Endothelial cell of umbilical vein (primary cell): ENCODE measurements at regions not wholly inside any gene's neighbourhood (a gene's known extent, or its start where the extent isn't known, plus 50 kb on each side); places are given as distances from the start of the nearest gene placed in this dataset.

Source experiments
- BruUV-seq: library from RNA; stranded (reverse); fragments of 400-500 nt; replicated peaks from 2 replicates; lab custom pipeline; 2021; lab: Mats Ljungman, UMichigan
- CTCF ChIA-PET: fragments of 300-600, 350-600 bp; sonication (Branson Sonifier 250); formaldehyde crosslinking; loops from one replicate; lab custom pipeline; 2021; ENCODE audit warnings: antibody characterized with exemption, inconsistent platforms; lab: Charles Lee
- POLR2A ChIA-PET: fragments of 300-600, 350-600 bp; sonication (Branson Sonifier 250); formaldehyde crosslinking; loops from one replicate; lab custom pipeline; 2021; ENCODE audit warnings: antibody characterized with exemption, inconsistent platforms; lab: Charles Lee
- DNase-seq: peaks from one replicate; pipeline ENCODE4 v3.0.0-alpha.2; 2011; ENCODE audit warnings: low read depth, low spot score
- FAIRE-seq: peaks from 2 replicates; lab custom pipeline; 2011; peaks lifted over from hg19 to GRCh38; lab: Jason Lieb, UNC
- H2AFZ ChIP-seq: 2 replicates; pipeline ENCODE4 v1.6.0; 2012; ENCODE audit warnings: low read depth, low read length, control low read depth, inconsistent platforms
- H3K27ac ChIP-seq: 2 replicates; pipeline ENCODE4 v1.5.1; 2011; ENCODE audit warnings: low read depth, mild to moderate bottlenecking, control low read depth, low read length, moderate library complexity; ENCODE audit not compliant: insufficient read depth
- H3K27me3 ChIP-seq, 2 experiments: 2 replicates each; pipeline versions ENCODE4 v1.6.0 to v1.6.1; 2011; ENCODE audit warnings: low read length in 2 of 2, mixed read lengths in 1 of 2; ENCODE audit not compliant: control insufficient read depth in 2 of 2, insufficient read depth in 2 of 2
- H3K36me3 ChIP-seq, 2 experiments: 2 replicates in 1 of 2; 3 replicates in 1 of 2; pipeline ENCODE4 v1.5.1; 2011; ENCODE audit warnings: low read length in 2 of 2, mild to moderate bottlenecking in 1 of 2, moderate library complexity in 1 of 2; ENCODE audit not compliant: control insufficient read depth in 2 of 2, insufficient read depth in 2 of 2; ENCODE audit errors: extremely low read depth in 1 of 2
- H3K4me1 ChIP-seq: 3 replicates; pipeline ENCODE4 v1.5.1; 2011; ENCODE audit warnings: mild to moderate bottlenecking, low read length; ENCODE audit not compliant: control insufficient read depth, insufficient read depth; ENCODE audit errors: extremely low read depth
- H3K4me2 ChIP-seq: 2 replicates; pipeline ENCODE4 v1.6.1; 2011; ENCODE audit warnings: low read length, control low read depth, mixed read lengths; ENCODE audit not compliant: insufficient read depth
- H3K4me3 ChIP-seq, 3 experiments: fragments of 200-600 bp in 1 of 3; sonication (generic), shearing (Covaris generic) in 1 of 3; replicated peaks in 1 of 3; 2 replicates each; pipeline ENCODE4 v1.5.1; 2011 to 2016; ENCODE audit warnings: control low read depth in 3 of 3, low read length in 3 of 3, mild to moderate bottlenecking in 2 of 3, inconsistent platforms in 1 of 3, low read depth in 1 of 3, moderate library complexity in 1 of 3; ENCODE audit not compliant: insufficient read depth in 1 of 3
- H3K79me2 ChIP-seq: 2 replicates; pipeline ENCODE4 v1.6.0; 2012; ENCODE audit warnings: low read length, inconsistent platforms; ENCODE audit not compliant: control insufficient read depth, insufficient read depth
- H3K9ac ChIP-seq: replicated peaks from 2 replicates; pipeline ENCODE3; 2011; ENCODE audit warnings: low read length, control low read depth; ENCODE audit not compliant: insufficient read depth; ENCODE audit errors: extremely low read depth
- H3K9me1 ChIP-seq: replicated peaks from 3 replicates; pipeline ENCODE4 v1.6.0; 2011; ENCODE audit warnings: mild to moderate bottlenecking, low read length; ENCODE audit not compliant: control insufficient read depth, insufficient read depth; ENCODE audit errors: extremely low read depth
- H3K9me3 ChIP-seq: replicated peaks from 2 replicates; pipeline ENCODE4 v1.5.1; 2012; ENCODE audit warnings: low read length, inconsistent platforms; ENCODE audit not compliant: control insufficient read depth, insufficient read depth
- H4K20me1 ChIP-seq: replicated peaks from 2 replicates; pipeline ENCODE3; 2011; ENCODE audit warnings: mild to moderate bottlenecking, low read length; ENCODE audit not compliant: control insufficient read depth, insufficient read depth; ENCODE audit errors: extremely low read depth
- CTCF ChIP-seq, 2 donors: IDR thresholded peaks; 1 replicate in 1 of 2; 2 replicates in 1 of 2; pipeline ENCODE4 v1.5.1; 2011; ENCODE audit warnings: low read length in 2 of 2, mild to moderate bottlenecking in 2 of 2, moderate library complexity in 2 of 2, control low read depth in 1 of 2, inconsistent platforms in 1 of 2, low read depth in 1 of 2; ENCODE audit not compliant: insufficient read depth in 1 of 2; ENCODE audit errors: extremely low read depth in 1 of 2
- EZH2 ChIP-seq: IDR thresholded peaks from 2 replicates; pipeline ENCODE4 v1.6.1; 2012; ENCODE audit warnings: borderline replicate concordance, low read depth, mild to moderate bottlenecking, moderate library complexity, low read length, inconsistent platforms; ENCODE audit not compliant: severe bottlenecking
- FOS ChIP-seq: IDR thresholded peaks from 2 replicates; pipeline ENCODE4 v1.6.1; 2011; ENCODE audit warnings: mild to moderate bottlenecking, low read length, moderate library complexity, borderline replicate concordance; ENCODE audit not compliant: insufficient read depth
- GATA2 ChIP-seq: IDR thresholded peaks from 2 replicates; pipeline ENCODE4 v1.7.0; 2011; ENCODE audit warnings: low read depth, mild to moderate bottlenecking, moderate library complexity, mixed read lengths, low read length; ENCODE audit not compliant: insufficient read length, insufficient read depth
- JUN ChIP-seq: IDR thresholded peaks from 2 replicates; pipeline ENCODE4 v1.6.1; 2011; ENCODE audit warnings: borderline replicate concordance, low read depth; ENCODE audit not compliant: insufficient read length, insufficient read depth
- MAX ChIP-seq: IDR thresholded peaks from 2 replicates; pipeline ENCODE4 v1.6.1; 2011; ENCODE audit not compliant: insufficient read depth, insufficient read length
- MYC ChIP-seq: IDR thresholded peaks from one replicate; pipeline ENCODE4 v1.6.1; 2011; ENCODE audit warnings: mild to moderate bottlenecking, low read depth, low read length
- POLR2A ChIP-seq: IDR thresholded peaks from 2 replicates; pipeline ENCODE4 v1.6.1; 2012; ENCODE audit warnings: low read depth, mild to moderate bottlenecking, control low read depth, low read length
- POLR2AphosphoS5 ChIP-seq: IDR thresholded peaks from 2 replicates; pipeline ENCODE4 v1.6.1; 2012; ENCODE audit warnings: low read depth, mild to moderate bottlenecking, control low read depth, low read length, moderate library complexity; ENCODE audit not compliant: insufficient read depth
- dilution Hi-C: fragments of 300-500 bp; cut with MboI; formaldehyde crosslinking; loops from one replicate; pipeline ENCODE4 v1.15.0; 2019; ENCODE audit warnings: low sequenced_read_pairs; ENCODE audit not compliant: extremely low pct_ligation_motif_present
- intact Hi-C: fragments of 100-400 bp; cut with micrococcal nuclease; formaldehyde crosslinking; loops from one replicate; pipeline ENCODE4 v1.10.0; 2022

DNA sequence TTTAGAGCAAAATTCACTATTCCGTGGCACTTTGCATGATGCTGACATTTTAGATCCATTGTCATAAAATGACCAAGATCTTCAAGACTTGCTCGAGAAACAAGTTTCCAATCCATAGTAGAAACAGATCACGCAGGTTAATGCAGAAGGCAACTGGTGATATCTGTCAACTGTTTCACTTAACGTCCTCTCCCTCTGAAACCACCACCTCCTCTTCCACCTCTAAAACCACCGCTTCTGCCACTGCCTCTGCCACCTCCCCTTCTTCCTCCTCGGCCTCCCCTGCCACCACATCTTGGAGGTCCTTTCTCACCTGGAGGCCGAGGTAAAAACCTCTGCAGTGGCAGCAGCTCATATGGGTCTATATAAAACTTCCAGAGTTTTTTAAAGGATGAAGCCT, 84.6 kb upstream of the IRF2 start:
- CTCF ChIA-PET = no interaction called here
- intact Hi-C loops (no loop called here), dilution Hi-C loops (no loop called here)
- DNase-seq (no peak), FAIRE-seq (no peak)
- no peak overlapping the region for H3K27ac ChIP-seq
- no peaks in the 10 kb centered on the region for H4K20me1 ChIP-seq
- POLR2A ChIA-PET = no interaction called here
- H3K4me2 ChIP-seq = no peak overlapping the region
- no TSS peak for BruUV-seq
- H3K4me1 ChIP-seq = no peaks in the 10 kb centered on the region
- H2AFZ ChIP-seq = no peak overlapping the region
- no peaks in the 10 kb centered on the region for H3K79me2 ChIP-seq
- no peaks in the 10 kb centered on the region for H3K27me3 ChIP-seq
- H3K9me1 ChIP-seq = no peaks in the 10 kb centered on the region
- H3K9ac ChIP-seq = no peak overlapping the region
- no peaks in the 10 kb centered on the region for H3K9me3 ChIP-seq
- TF ChIP-seq MYC (no peak), FOS (no peak), POLR2AphosphoS5 (no peak), JUN (no peak), POLR2A (no peak), CTCF (IDR thresholded peaks at IDR 0.05; ENCODE audit: extremely low read depth in 1 of 2, insufficient read depth in 1 of 2, low read depth in 1 of 2, low read length in 2 of 2) (no peak), MAX (no peak), GATA2 (no peak), EZH2 (no peak)
- H3K36me3 ChIP-seq = no peaks in the 10 kb centered on the region
- no peak overlapping the region for H3K4me3 ChIP-seq
